ENCODE measurements at regions not wholly inside any gene's neighbourhood (a gene's known extent, or its start where the extent isn't known, plus 50 kb on each side); places are given as distances from the start of the nearest gene placed in this dataset.

- no peak for DNase-seq
Measured at GRCh38 chr6:133583907-133584427, 304.9 kb upstream of the TCF21 start.

- no peak for DNase-seq
Measured at GRCh38 chr6:133584823-133585222, 304.1 kb upstream of the TCF21 start.

- no peak for DNase-seq
Measured at GRCh38 chr6:133585978-133586377, 302.9 kb upstream of the TCF21 start.

GRCh38 chr6:133587546-133588160, 301.3 kb upstream of the TCF21 start:
- no peak for DNase-seq

- no peak for DNase-seq
Measured at GRCh38 chr6:133590196-133590595, 298.7 kb upstream of the TCF21 start.

GRCh38 chr6:133590814-133591213, 298.1 kb upstream of the TCF21 start:
- DNase-seq = no peak

- DNase-seq = no peak
Measured at GRCh38 chr6:133591275-133591674, 297.6 kb upstream of the TCF21 start.

- DNase-seq = no peak
Measured at GRCh38 chr6:133594652-133595110, 294.2 kb upstream of the TCF21 start.

GRCh38 chr6:133595111-133595761, 293.7 kb upstream of the TCF21 start:
- no peak for DNase-seq

GRCh38 chr6:133606852-133607251, 282.1 kb upstream of the TCF21 start:
- no peak for DNase-seq

- no peak for DNase-seq
Measured at GRCh38 chr6:133608620-133609019, 280.3 kb upstream of the TCF21 start.

- no peak for DNase-seq
Measured at GRCh38 chr6:133609415-133610226, 279.3 kb upstream of the TCF21 start.

GRCh38 chr6:133610227-133610840, 278.6 kb upstream of the TCF21 start:
- no peak for DNase-seq

- DNase-seq = no peak
Measured at GRCh38 chr6:133610971-133611370, 277.9 kb upstream of the TCF21 start.

- DNase-seq = no peak
Measured at GRCh38 chr6:133612459-133612858, 276.5 kb upstream of the TCF21 start.

GRCh38 chr6:133613211-133613610, 275.7 kb upstream of the TCF21 start:
- DNase-seq = no peak

GRCh38 chr6:133621751-133622150, 267.2 kb upstream of the TCF21 start:
- no peak for DNase-seq

- DNase-seq = no peak
Measured at GRCh38 chr6:133623065-133623464, 265.8 kb upstream of the TCF21 start.

- no peak for DNase-seq
Measured at GRCh38 chr6:133623621-133624020, 265.3 kb upstream of the TCF21 start.

GRCh38 chr6:133626096-133626666, 262.7 kb upstream of the TCF21 start:
- no peak for DNase-seq

- no peak for DNase-seq
Measured at GRCh38 chr6:133629970-133630369, 258.9 kb upstream of the TCF21 start.

- DNase-seq = no peak
Measured at GRCh38 chr6:133630651-133631050, 258.3 kb upstream of the TCF21 start.

- no peak for DNase-seq
Measured at GRCh38 chr6:133631421-133631820, 257.5 kb upstream of the TCF21 start.

All from NCI-H187 (cell line).